Ishikawa (cell line): ENCODE measurements at regions not wholly inside any gene's neighbourhood (a gene's known extent, or its start where the extent isn't known, plus 50 kb on each side); places are given as distances from the start of the nearest gene placed in this dataset.

Source experiments
- CEBPB ChIP-seq: IDR thresholded peaks from 2 replicates; pipeline ENCODE4 v1.6.1; 2012
- CREB1 ChIP-seq: IDR thresholded peaks from 2 replicates; pipeline ENCODE4 v1.6.1; 2012; ENCODE audit warnings: low read depth
- EGR1 ChIP-seq: IDR thresholded peaks from 2 replicates; pipeline ENCODE4 v1.6.1; 2012
- EP300 ChIP-seq: IDR thresholded peaks from 2 replicates; pipeline ENCODE4 v1.6.1; 2012; ENCODE audit warnings: borderline replicate concordance
- FOXM1 ChIP-seq: IDR thresholded peaks from 2 replicates; pipeline ENCODE4 v1.6.1; 2012; ENCODE audit warnings: low read depth, borderline replicate concordance
- MAX ChIP-seq: IDR thresholded peaks from 2 replicates; pipeline ENCODE4 v1.6.1; 2012
- NFIC ChIP-seq: IDR thresholded peaks from 2 replicates; pipeline ENCODE4 v1.6.1; 2012
- RAD21 ChIP-seq: IDR thresholded peaks from 2 replicates; pipeline ENCODE4 v1.6.1; 2012; ENCODE audit warnings: low read depth
- TAF1 ChIP-seq: IDR thresholded peaks from 2 replicates; pipeline ENCODE4 v1.6.1; 2012; ENCODE audit warnings: low read depth, mild to moderate bottlenecking
- TCF12 ChIP-seq: IDR thresholded peaks from 2 replicates; pipeline ENCODE4 v1.6.1; 2012; ENCODE audit warnings: low read depth
- TEAD4 ChIP-seq: IDR thresholded peaks from 2 replicates; pipeline ENCODE4 v1.6.1; 2012
- USF1 ChIP-seq: IDR thresholded peaks from 2 replicates; pipeline ENCODE4 v1.6.1; 2012
- YY1 ChIP-seq: IDR thresholded peaks from 2 replicates; pipeline ENCODE4 v1.6.1; 2012; ENCODE audit warnings: low read depth
- ZBTB7A ChIP-seq: IDR thresholded peaks from 2 replicates; pipeline ENCODE4 v1.6.1; 2012; ENCODE audit warnings: low read depth
- TF ChIP-seq, protein P1 (sequence below): IDR thresholded peaks from 2 replicates; pipeline ENCODE4 v1.6.1; 2012; ENCODE audit warnings: low read depth, mild to moderate bottlenecking

- no peak for TF ChIP-seq CEBPB
- TF ChIP-seq TCF12: no peak
- no peak for TF ChIP-seq TAF1
- TF ChIP-seq YY1: no peak
Measured at GRCh38 chr11:10641912-10642697, 51.5 kb downstream of the IRAG1 start.

- TF ChIP-seq RAD21: no peak
- no peak for TF ChIP-seq FOXM1
- no peak for TF ChIP-seq EP300
- no peak for TF ChIP-seq TCF12
- TF ChIP-seq YY1: no peak
- TF ChIP-seq CEBPB: no peak
- TF ChIP-seq MAX: no peak
- no peak for TF ChIP-seq EGR1
- no peak for TF ChIP-seq ZBTB7A
- TF ChIP-seq TEAD4: no peak
Measured at GRCh38 chr11:10641177-10641911, 52.2 kb downstream of the IRAG1 start.

- no peak for TF ChIP-seq TAF1
- TF ChIP-seq CEBPB: no peak
- no peak for TF ChIP-seq EGR1
- no peak for TF ChIP-seq RAD21
- no peak for TF ChIP-seq EP300
- TF ChIP-seq, protein P1, sequence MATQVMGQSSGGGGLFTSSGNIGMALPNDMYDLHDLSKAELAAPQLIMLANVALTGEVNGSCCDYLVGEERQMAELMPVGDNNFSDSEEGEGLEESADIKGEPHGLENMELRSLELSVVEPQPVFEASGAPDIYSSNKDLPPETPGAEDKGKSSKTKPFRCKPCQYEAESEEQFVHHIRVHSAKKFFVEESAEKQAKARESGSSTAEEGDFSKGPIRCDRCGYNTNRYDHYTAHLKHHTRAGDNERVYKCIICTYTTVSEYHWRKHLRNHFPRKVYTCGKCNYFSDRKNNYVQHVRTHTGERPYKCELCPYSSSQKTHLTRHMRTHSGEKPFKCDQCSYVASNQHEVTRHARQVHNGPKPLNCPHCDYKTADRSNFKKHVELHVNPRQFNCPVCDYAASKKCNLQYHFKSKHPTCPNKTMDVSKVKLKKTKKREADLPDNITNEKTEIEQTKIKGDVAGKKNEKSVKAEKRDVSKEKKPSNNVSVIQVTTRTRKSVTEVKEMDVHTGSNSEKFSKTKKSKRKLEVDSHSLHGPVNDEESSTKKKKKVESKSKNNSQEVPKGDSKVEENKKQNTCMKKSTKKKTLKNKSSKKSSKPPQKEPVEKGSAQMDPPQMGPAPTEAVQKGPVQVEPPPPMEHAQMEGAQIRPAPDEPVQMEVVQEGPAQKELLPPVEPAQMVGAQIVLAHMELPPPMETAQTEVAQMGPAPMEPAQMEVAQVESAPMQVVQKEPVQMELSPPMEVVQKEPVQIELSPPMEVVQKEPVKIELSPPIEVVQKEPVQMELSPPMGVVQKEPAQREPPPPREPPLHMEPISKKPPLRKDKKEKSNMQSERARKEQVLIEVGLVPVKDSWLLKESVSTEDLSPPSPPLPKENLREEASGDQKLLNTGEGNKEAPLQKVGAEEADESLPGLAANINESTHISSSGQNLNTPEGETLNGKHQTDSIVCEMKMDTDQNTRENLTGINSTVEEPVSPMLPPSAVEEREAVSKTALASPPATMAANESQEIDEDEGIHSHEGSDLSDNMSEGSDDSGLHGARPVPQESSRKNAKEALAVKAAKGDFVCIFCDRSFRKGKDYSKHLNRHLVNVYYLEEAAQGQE: no peak
- TF ChIP-seq ZBTB7A: no peak
- TF ChIP-seq TCF12: no peak
- TF ChIP-seq USF1: no peak
- no peak for TF ChIP-seq NFIC
- TF ChIP-seq FOXM1: no peak
- TF ChIP-seq MAX: no peak
- TF ChIP-seq TEAD4: no peak
- TF ChIP-seq YY1: no peak
- no peak for TF ChIP-seq CREB1
Measured at GRCh38 chr11:10640308-10640707, 53.2 kb downstream of the IRAG1 start.

- no peak for TF ChIP-seq FOXM1
- TF ChIP-seq TAF1: no peak
- TF ChIP-seq EGR1: no peak
- TF ChIP-seq NFIC: no peak
- no peak for TF ChIP-seq CREB1
- no peak for TF ChIP-seq RAD21
- no peak for TF ChIP-seq USF1
- no peak for TF ChIP-seq YY1
Measured at GRCh38 chr11:10639350-10639749, 54.2 kb downstream of the IRAG1 start.

GRCh38 chr11:10638316-10638925 is 55.1 kb downstream of the IRAG1 start:
- TF ChIP-seq NFIC (no peak), CREB1 (no peak), EP300 (no peak), TAF1 (no peak), FOXM1 (no peak), USF1 (no peak), CEBPB (no peak), TEAD4 (no peak), RAD21 (no peak), MAX (no peak), TCF12 (no peak), ZBTB7A (no peak), EGR1 (no peak), YY1 (no peak)
- TF ChIP-seq, protein P1: no peak
